ENCODE measurements at regions not wholly inside any gene's neighbourhood (a gene's known extent, or its start where the extent isn't known, plus 50 kb on each side); places are given as distances from the start of the nearest gene placed in this dataset.
"Not testable (repeated sequence)": the region's sequence is repeated elsewhere in the genome, so short reads cannot be mapped to it uniquely, and the experiment has no call there.

- no peak for TF ChIP-seq CTCF (IDR thresholded peaks at IDR 0.05)
- ATAC-seq (ENCODE audit: low FRiP score) (no peak), DNase-seq (ENCODE audit: low spot score) (no peak)
These were observed 1644.8 kb downstream of the PCDH9 start for GRCh38 chr13:65585346-65585745.

- ATAC-seq (ENCODE audit: low FRiP score): no peak
- no peak for DNase-seq (ENCODE audit: low spot score)
- no peak for TF ChIP-seq CTCF (IDR thresholded peaks at IDR 0.05)
These were observed 1646.0 kb downstream of the PCDH9 start for GRCh38 chr13:65584126-65584525.

- no peak for DNase-seq (ENCODE audit: low spot score)
These were observed 1648.0 kb downstream of the PCDH9 start for GRCh38 chr13:65582160-65582559.

GRCh38 chr13:65564561-65564960, 1665.6 kb downstream of the PCDH9 start:
- not testable (repeated sequence) for ATAC-seq (ENCODE audit: low FRiP score); DNase-seq (ENCODE audit: low spot score)

More at GRCh38 chr13:65582160-65582559, 1648.0 kb downstream of the PCDH9 start:
- no peak for TF ChIP-seq CTCF (IDR thresholded peaks at IDR 0.05)
- ATAC-seq (ENCODE audit: low FRiP score): no peak

GRCh38 chr13:65562305-65562704, 1667.8 kb downstream of the PCDH9 start:
- DNase-seq (ENCODE audit: low spot score) (no peak), ATAC-seq (ENCODE audit: low FRiP score) (no peak)
- no peak for TF ChIP-seq CTCF (IDR thresholded peaks at IDR 0.05)

GRCh38 chr13:65560936-65561335, 1669.2 kb downstream of the PCDH9 start:
- ATAC-seq (ENCODE audit: low FRiP score): no peak
- no peak for TF ChIP-seq CTCF (IDR thresholded peaks at IDR 0.05)
- DNase-seq (ENCODE audit: low spot score): no peak

GRCh38 chr13:65555962-65556361, 1674.2 kb downstream of the PCDH9 start:
- ATAC-seq (ENCODE audit: low FRiP score): no peak
- no peak for DNase-seq (ENCODE audit: low spot score)
- no peak for TF ChIP-seq CTCF (IDR thresholded peaks at IDR 0.05)

All from omental fat pad (tissue), 3 donors.